A549 (cell line): ENCODE measurements at regions not wholly inside any gene's neighbourhood (a gene's known extent, or its start where the extent isn't known, plus 50 kb on each side); places are given as distances from the start of the nearest gene placed in this dataset.
A peak's percentile ranks its signal among the peaks of the same experiment; 100 is the strongest.

Source experiments
- ATAC-seq, 2 experiments: fragments of 200-7000 bp in 1 of 2; fragments of >200 bp in 1 of 2; cut with Nextera tagmentation in 1 of 2; cut with Tn5 transposase in 1 of 2; 3 replicates each; pipeline versions ENCODE4 v1.8.0 to v1.9.1; 2018 to 2020; ENCODE audit warnings: mild to moderate bottlenecking in 1 of 2, moderate library complexity in 1 of 2
- CTCF ChIA-PET: fragments of 300-600 bp; sonication (Branson Sonifier 250); formaldehyde crosslinking; extraction: SDS; loops from one replicate; lab custom pipeline; 2021; ENCODE audit warnings: antibody characterized with exemption, inconsistent platforms; lab: Yijun Ruan, JAX
- POLR2A ChIA-PET: fragments of 350-600 bp; formaldehyde crosslinking; extraction: SDS; loops from one replicate; lab custom pipeline; 2021; ENCODE audit warnings: antibody characterized with exemption, inconsistent platforms; lab: Yijun Ruan, JAX
- DNase-seq, 2 experiments: peaks; one replicate each; pipeline versions ENCODE4 v3.0.0 to v3.0.0-alpha.2; 2011 to 2016; ENCODE audit warnings: low read depth in 1 of 2, low spot score in 1 of 2
- FAIRE-seq: peaks from 2 replicates; lab custom pipeline; 2011; peaks lifted over from hg19 to GRCh38; lab: Jason Lieb, UNC
- H3K27ac ChIP-seq, 2 experiments: fragments of >200 bp; sonication (Bioruptor Twin); formaldehyde crosslinking; 3 replicates each; pipeline ENCODE4 v1.5.1; 2016 to 2017
- H3K4me1 ChIP-seq: fragments of >200 bp; sonication (Bioruptor Twin); formaldehyde crosslinking; 3 replicates; pipeline ENCODE4 v1.6.1; 2016
- H3K4me2 ChIP-seq: fragments of >200 bp; sonication (Bioruptor Twin); formaldehyde crosslinking; 3 replicates; pipeline ENCODE4 v1.6.1; 2016
- H3K4me3 ChIP-seq: fragments of >200 bp; sonication (Bioruptor Twin); formaldehyde crosslinking; 3 replicates; pipeline ENCODE4 v1.5.1; 2016
- H3K9me3 ChIP-seq: fragments of >200 bp; sonication (Bioruptor Twin); formaldehyde crosslinking; 3 replicates; pipeline ENCODE4 v1.6.1; 2016
- CBX2 ChIP-seq: fragments of 200-600 bp; sonication (generic); IDR thresholded peaks from 2 replicates; pipeline ENCODE4 v1.6.1; 2016; ENCODE audit warnings: low read depth, mild to moderate bottlenecking, borderline replicate concordance
- CBX8 ChIP-seq: fragments of 200-600 bp; sonication (generic); IDR thresholded peaks from 2 replicates; pipeline ENCODE4 v1.6.1; 2016
- CTCF ChIP-seq: fragments of >200 bp; sonication (Bioruptor Twin); formaldehyde crosslinking; IDR thresholded peaks from 3 replicates; pipeline ENCODE4 v1.5.1; 2016
- EHMT2 ChIP-seq: fragments of 200-600 bp; sonication (generic); IDR thresholded peaks from 2 replicates; pipeline ENCODE4 v1.6.1; 2016; ENCODE audit warnings: antibody characterized with exemption, low read depth, mild to moderate bottlenecking, moderate library complexity
- ESRRA ChIP-seq: fragments of 150-350 bp; IDR thresholded peaks from 2 replicates; pipeline ENCODE4 v1.6.1; 2014; ENCODE audit warnings: mild to moderate bottlenecking, low read length, borderline replicate concordance
- FOXS1 ChIP-seq: fragments of 250-450 bp; sonication (Bioruptor Pico); IDR thresholded peaks from 2 replicates; pipeline ENCODE4 v1.5.0; 2020; ENCODE audit warnings: mild to moderate bottlenecking, moderate library complexity
- GATA3 ChIP-seq: IDR thresholded peaks from 2 replicates; pipeline ENCODE4 v1.6.1; 2012; ENCODE audit warnings: borderline replicate concordance
- HDAC2 ChIP-seq: fragments of 200-600 bp; sonication (generic); IDR thresholded peaks from 2 replicates; pipeline ENCODE4 v1.6.1; 2016
- HES2 ChIP-seq: fragments of >200 bp; sonication (Bioruptor Twin); formaldehyde crosslinking; IDR thresholded peaks from 2 replicates; pipeline ENCODE4 v1.6.1; 2016
- HMGXB4 ChIP-seq: fragments of 250-450 bp; sonication (Bioruptor Pico); IDR thresholded peaks from 2 replicates; pipeline ENCODE4 v1.5.0; 2021; ENCODE audit warnings: mild to moderate bottlenecking, moderate library complexity, borderline replicate concordance
- HOXA7 ChIP-seq: fragments of 250-450 bp; sonication (Bioruptor Pico); IDR thresholded peaks from 2 replicates; pipeline ENCODE4 v1.5.0; 2020; ENCODE audit warnings: mild to moderate bottlenecking, moderate library complexity
- JUN ChIP-seq, 2 experiments: fragments of >200 bp; sonication (Bioruptor Twin); formaldehyde crosslinking; IDR thresholded peaks; 2 replicates in 1 of 2; 3 replicates in 1 of 2; pipeline ENCODE4 v1.6.1; 2016 to 2017
- JUNB ChIP-seq: fragments of >200 bp; sonication (Bioruptor Twin); formaldehyde crosslinking; IDR thresholded peaks from 2 replicates; pipeline ENCODE4 v1.6.1; 2016
- KDM1A ChIP-seq: fragments of 200-600 bp; sonication (generic); IDR thresholded peaks from 2 replicates; pipeline ENCODE4 v1.6.1; 2016; ENCODE audit warnings: low read depth, mild to moderate bottlenecking
- MAFK ChIP-seq: fragments of 450-650 bp; IDR thresholded peaks from 2 replicates; pipeline ENCODE4 v1.6.1; 2014; ENCODE audit not compliant: partially characterized antibody
- MAZ ChIP-seq: fragments of 150-350 bp; IDR thresholded peaks from 2 replicates; pipeline ENCODE4 v1.6.1; 2014; ENCODE audit warnings: antibody characterized with exemption, low read depth, low read length, borderline replicate concordance
- MYC ChIP-seq: IDR thresholded peaks from 2 replicates; pipeline ENCODE4 v1.6.1; 2012; ENCODE audit warnings: mild to moderate bottlenecking, inconsistent platforms, low read length, improper control_type of control experiment, borderline replicate concordance
- NFE2L2 ChIP-seq: fragments of 150-350 bp; conservative IDR thresholded peaks from 2 replicates; pipeline ENCODE4 v1.6.1; 2014; ENCODE audit warnings: low read length
- NPAS2 ChIP-seq: fragments of 250-450 bp; sonication (Bioruptor Pico); IDR thresholded peaks from 2 replicates; pipeline ENCODE4 v1.8.0; 2022; ENCODE audit warnings: mild to moderate bottlenecking, moderate library complexity, borderline replicate concordance
- NR3C1 ChIP-seq: fragments of >200 bp; sonication (Bioruptor Twin); formaldehyde crosslinking; IDR thresholded peaks from 3 replicates; pipeline ENCODE4 v1.6.1; 2017
- POLR2AphosphoS2 ChIP-seq: conservative IDR thresholded peaks from 2 replicates; pipeline ENCODE4 v1.6.1; 2012; ENCODE audit warnings: low read length, improper control_type of control experiment, inconsistent platforms
- RFX5 ChIP-seq: fragments of 450-650 bp; IDR thresholded peaks from 2 replicates; pipeline ENCODE4 v1.7.1; 2014; ENCODE audit warnings: antibody characterized with exemption, mild to moderate bottlenecking, moderate library complexity
- SMC3 ChIP-seq: fragments of >200 bp; sonication (Bioruptor Twin); formaldehyde crosslinking; IDR thresholded peaks from 3 replicates; pipeline ENCODE4 v1.6.1; 2018; ENCODE audit warnings: inconsistent platforms
- TFCP2L1 ChIP-seq: fragments of 250-450 bp; sonication (Bioruptor Pico); IDR thresholded peaks from 2 replicates; pipeline ENCODE4 v1.5.0; 2021; ENCODE audit warnings: mild to moderate bottlenecking
- TP53 ChIP-seq: fragments of 250-450 bp; sonication (Bioruptor Pico); IDR thresholded peaks from 2 replicates; pipeline ENCODE4 v1.5.0; 2021; ENCODE audit warnings: mild to moderate bottlenecking, moderate library complexity
- USF2 ChIP-seq: fragments of 450-650 bp; IDR thresholded peaks from 2 replicates; pipeline ENCODE4 v1.6.1; 2014; ENCODE audit warnings: antibody characterized with exemption
- ZC3H11A ChIP-seq: fragments of 450-650 bp; IDR thresholded peaks from 2 replicates; pipeline ENCODE4 v1.6.1; 2014; ENCODE audit warnings: antibody characterized with exemption, mild to moderate bottlenecking
- ZNF302 ChIP-seq: fragments of 250-450 bp; sonication (Bioruptor Pico); IDR thresholded peaks from 2 replicates; pipeline ENCODE4 v1.9.0; 2021; ENCODE audit warnings: inconsistent platforms, mild to moderate bottlenecking, moderate library complexity
- WGBS: methylation state at CpG from one replicate; pipeline ENCODE4 v1.1.6; 2017; ENCODE audit errors: missing lambda C conversion rate; 5-methylcytosine and 5-hydroxymethylcytosine counted together
- TF ChIP-seq, protein P1 (sequence below): fragments of 200-600 bp; sonication (generic); IDR thresholded peaks from 2 replicates; pipeline ENCODE4 v1.6.1; 2016; ENCODE audit warnings: antibody characterized with exemption, mild to moderate bottlenecking, moderate library complexity

GRCh38 chr10:85105614-85106255, 777.3 kb downstream of the CCSER2 start:
- ChIA-PET CTCF (no interaction called here), POLR2A (no interaction called here)
- H3K4me1 ChIP-seq, result no peaks in the 10 kb centered on the region
- WGBS, result 2% methylated on average over 4 of the region's 4 CpGs
- H3K4me2 ChIP-seq, result no peak overlapping the region
- FAIRE-seq (no peak), DNase-seq (peak in 1 of 2 experiments; percentile 5), ATAC-seq (peak in 1 of 2 experiments; percentile 62; a peak in 2 of 6 replicates)
- TF ChIP-seq HDAC2, result no peak
- no peak for TF ChIP-seq MAZ
- no peak for TF ChIP-seq TFCP2L1 (CRISPR knock-in tag)
- TF ChIP-seq SMC3, result no peak
- no peak for TF ChIP-seq USF2
- TF ChIP-seq TP53, result no peak
- no peak for TF ChIP-seq RFX5
- TF ChIP-seq HES2, result no peak
- TF ChIP-seq, protein P1, sequence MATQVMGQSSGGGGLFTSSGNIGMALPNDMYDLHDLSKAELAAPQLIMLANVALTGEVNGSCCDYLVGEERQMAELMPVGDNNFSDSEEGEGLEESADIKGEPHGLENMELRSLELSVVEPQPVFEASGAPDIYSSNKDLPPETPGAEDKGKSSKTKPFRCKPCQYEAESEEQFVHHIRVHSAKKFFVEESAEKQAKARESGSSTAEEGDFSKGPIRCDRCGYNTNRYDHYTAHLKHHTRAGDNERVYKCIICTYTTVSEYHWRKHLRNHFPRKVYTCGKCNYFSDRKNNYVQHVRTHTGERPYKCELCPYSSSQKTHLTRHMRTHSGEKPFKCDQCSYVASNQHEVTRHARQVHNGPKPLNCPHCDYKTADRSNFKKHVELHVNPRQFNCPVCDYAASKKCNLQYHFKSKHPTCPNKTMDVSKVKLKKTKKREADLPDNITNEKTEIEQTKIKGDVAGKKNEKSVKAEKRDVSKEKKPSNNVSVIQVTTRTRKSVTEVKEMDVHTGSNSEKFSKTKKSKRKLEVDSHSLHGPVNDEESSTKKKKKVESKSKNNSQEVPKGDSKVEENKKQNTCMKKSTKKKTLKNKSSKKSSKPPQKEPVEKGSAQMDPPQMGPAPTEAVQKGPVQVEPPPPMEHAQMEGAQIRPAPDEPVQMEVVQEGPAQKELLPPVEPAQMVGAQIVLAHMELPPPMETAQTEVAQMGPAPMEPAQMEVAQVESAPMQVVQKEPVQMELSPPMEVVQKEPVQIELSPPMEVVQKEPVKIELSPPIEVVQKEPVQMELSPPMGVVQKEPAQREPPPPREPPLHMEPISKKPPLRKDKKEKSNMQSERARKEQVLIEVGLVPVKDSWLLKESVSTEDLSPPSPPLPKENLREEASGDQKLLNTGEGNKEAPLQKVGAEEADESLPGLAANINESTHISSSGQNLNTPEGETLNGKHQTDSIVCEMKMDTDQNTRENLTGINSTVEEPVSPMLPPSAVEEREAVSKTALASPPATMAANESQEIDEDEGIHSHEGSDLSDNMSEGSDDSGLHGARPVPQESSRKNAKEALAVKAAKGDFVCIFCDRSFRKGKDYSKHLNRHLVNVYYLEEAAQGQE, result no peak
- TF ChIP-seq NFE2L2, result no peak
- TF ChIP-seq HOXA7 (CRISPR knock-in tag), result no peak
- TF ChIP-seq ESRRA, result no peak
- TF ChIP-seq JUN (IDR thresholded peaks at IDR 0.05), result no peak
- TF ChIP-seq JUNB, result no peak
- no peak for TF ChIP-seq CTCF
- H3K9me3 ChIP-seq, result no peaks in the 10 kb centered on the region
- H3K4me3 ChIP-seq, result no peak overlapping the region
- H3K27ac ChIP-seq, result no peak overlapping the region

- no peak overlapping the region for H3K4me3 ChIP-seq
- CTCF ChIA-PET, result no interaction called here
- TF ChIP-seq CBX2, result no peak
- no peak for TF ChIP-seq NR3C1
- TF ChIP-seq MYC, result no peak
- no peak for TF ChIP-seq GATA3
- no peak for TF ChIP-seq CBX8
- no peak for TF ChIP-seq RFX5
- no peak for TF ChIP-seq ZNF302 (CRISPR knock-in tag)
- no peak for TF ChIP-seq ZC3H11A
- TF ChIP-seq POLR2AphosphoS2, result no peak
- TF ChIP-seq JUNB, result no peak
- no peak for TF ChIP-seq HMGXB4 (CRISPR knock-in tag)
- TF ChIP-seq KDM1A, result no peak
- no peak for TF ChIP-seq ESRRA
- TF ChIP-seq NPAS2 (CRISPR knock-in tag), result no peak
- no peak for TF ChIP-seq EHMT2
- no peak for TF ChIP-seq FOXS1 (CRISPR knock-in tag)
- no peak for TF ChIP-seq CTCF
- TF ChIP-seq MAFK, result no peak
- no peaks in the 10 kb centered on the region for H3K4me1 ChIP-seq
- WGBS, result 0% methylated on average over 1 of the region's 1 CpG
- FAIRE-seq, result no peak
- POLR2A ChIA-PET, result no interaction called here
- no peak overlapping the region for H3K4me2 ChIP-seq
- no peaks in the 10 kb centered on the region for H3K9me3 ChIP-seq
- ATAC-seq, result no peak
- no peak overlapping the region for H3K27ac ChIP-seq
- no peak for DNase-seq
Observed at GRCh38 chr10:85111271-85111670, 782.9 kb downstream of the CCSER2 start.
